GM06990 (cell line): ENCODE measurements at regions not wholly inside any gene's neighbourhood (a gene's known extent, or its start where the extent isn't known, plus 50 kb on each side); places are given as distances from the start of the nearest gene placed in this dataset.

ENCODE experiments used
- DNase-seq: peaks from one replicate; pipeline ENCODE4 v3.0.0-alpha.2; 2011; ENCODE audit not compliant: insufficient read length; ENCODE audit errors: extremely low read depth
- H3K27me3 ChIP-seq: replicated peaks from 2 replicates; pipeline ENCODE4 v1.6.0; 2011; ENCODE audit warnings: low read length; ENCODE audit not compliant: control insufficient read depth, insufficient read depth
- H3K36me3 ChIP-seq: 2 replicates; pipeline ENCODE4 v1.5.1; 2011; ENCODE audit warnings: low read length; ENCODE audit not compliant: control insufficient read depth, insufficient read depth
- H3K4me3 ChIP-seq: replicated peaks from 2 replicates; pipeline ENCODE4 v1.5.1; 2011; ENCODE audit warnings: low read depth, mild to moderate bottlenecking, control low read depth, low read length
- TF ChIP-seq, protein P1 (sequence below): IDR thresholded peaks from 2 replicates; pipeline ENCODE4 v1.5.1; 2011; ENCODE audit warnings: low read length, control low read depth, mild to moderate bottlenecking, inconsistent platforms; ENCODE audit not compliant: insufficient read depth, poor library complexity, severe bottlenecking

DNA sequence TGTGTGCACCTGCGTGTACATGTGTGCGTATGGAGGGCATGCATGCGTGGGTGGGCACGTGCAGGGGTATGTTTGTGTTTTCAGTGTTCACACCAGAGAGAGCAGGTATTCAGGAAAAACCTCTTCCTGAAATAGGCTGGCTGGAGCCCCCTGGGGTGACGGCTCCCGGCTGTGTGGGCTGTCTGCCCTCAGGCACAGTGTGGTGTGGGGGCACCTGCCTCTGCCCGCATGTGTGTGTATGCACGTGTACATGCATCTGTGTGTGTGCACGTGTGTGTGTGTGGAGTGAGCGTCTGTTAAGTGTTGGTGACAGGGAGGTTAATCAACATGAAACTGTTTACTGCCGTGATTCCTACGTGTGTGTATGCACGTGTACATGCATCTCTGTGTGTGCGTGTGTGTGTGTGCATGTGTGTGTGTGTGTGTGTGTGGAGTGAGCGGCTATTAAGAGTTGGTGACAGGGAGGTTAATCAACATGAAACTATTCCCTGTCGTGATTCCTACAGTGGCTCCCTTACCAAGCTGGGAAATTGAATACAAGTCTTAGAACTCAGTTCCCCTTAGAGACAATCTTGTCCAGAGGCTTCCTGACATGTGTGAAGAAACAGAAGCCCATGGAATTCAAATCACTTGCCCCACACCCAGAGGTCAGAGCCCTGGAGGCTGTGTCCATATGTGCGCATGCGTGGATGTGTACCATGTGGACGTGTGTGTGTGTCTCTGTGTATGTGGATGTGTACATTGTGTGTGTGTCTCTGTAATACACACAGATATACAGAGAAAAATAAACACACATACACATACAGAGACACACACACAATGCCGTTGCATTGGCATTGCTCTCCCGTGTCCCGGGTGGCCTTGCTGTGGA is 372.4 kb upstream of the IRX4 start:
- TF ChIP-seq, protein P1, sequence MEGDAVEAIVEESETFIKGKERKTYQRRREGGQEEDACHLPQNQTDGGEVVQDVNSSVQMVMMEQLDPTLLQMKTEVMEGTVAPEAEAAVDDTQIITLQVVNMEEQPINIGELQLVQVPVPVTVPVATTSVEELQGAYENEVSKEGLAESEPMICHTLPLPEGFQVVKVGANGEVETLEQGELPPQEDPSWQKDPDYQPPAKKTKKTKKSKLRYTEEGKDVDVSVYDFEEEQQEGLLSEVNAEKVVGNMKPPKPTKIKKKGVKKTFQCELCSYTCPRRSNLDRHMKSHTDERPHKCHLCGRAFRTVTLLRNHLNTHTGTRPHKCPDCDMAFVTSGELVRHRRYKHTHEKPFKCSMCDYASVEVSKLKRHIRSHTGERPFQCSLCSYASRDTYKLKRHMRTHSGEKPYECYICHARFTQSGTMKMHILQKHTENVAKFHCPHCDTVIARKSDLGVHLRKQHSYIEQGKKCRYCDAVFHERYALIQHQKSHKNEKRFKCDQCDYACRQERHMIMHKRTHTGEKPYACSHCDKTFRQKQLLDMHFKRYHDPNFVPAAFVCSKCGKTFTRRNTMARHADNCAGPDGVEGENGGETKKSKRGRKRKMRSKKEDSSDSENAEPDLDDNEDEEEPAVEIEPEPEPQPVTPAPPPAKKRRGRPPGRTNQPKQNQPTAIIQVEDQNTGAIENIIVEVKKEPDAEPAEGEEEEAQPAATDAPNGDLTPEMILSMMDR: no peak
- no peak overlapping the region for H3K4me3 ChIP-seq
- H3K27me3 ChIP-seq: no peaks in the 10 kb centered on the region
- DNase-seq: no peak
- H3K36me3 ChIP-seq: no peaks in the 10 kb centered on the region

DNA sequence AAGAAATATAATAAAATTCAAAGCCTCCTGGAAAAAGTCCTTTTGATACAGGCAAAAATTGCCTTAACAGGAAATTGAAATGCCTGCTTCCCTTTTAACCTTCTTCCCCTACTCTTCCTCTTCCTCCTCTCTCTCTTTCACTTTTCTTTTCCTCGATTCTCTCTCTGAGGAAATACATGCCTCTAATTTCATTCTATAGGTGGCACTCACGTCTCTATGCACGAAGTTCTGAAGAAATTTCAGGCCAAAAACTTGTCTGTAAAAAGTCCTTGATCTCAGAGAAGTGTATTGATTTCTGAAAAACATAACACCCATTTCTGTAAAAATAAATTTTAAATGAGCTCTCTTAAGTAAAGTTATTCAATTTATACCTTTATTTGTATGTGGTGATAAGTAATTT is 371.7 kb upstream of the IRX4 start:
- TF ChIP-seq, protein P1: no peak
- H3K4me3 ChIP-seq: no peak overlapping the region
- H3K27me3 ChIP-seq: no peaks in the 10 kb centered on the region
- DNase-seq: no peak
- no peaks in the 10 kb centered on the region for H3K36me3 ChIP-seq

DNA sequence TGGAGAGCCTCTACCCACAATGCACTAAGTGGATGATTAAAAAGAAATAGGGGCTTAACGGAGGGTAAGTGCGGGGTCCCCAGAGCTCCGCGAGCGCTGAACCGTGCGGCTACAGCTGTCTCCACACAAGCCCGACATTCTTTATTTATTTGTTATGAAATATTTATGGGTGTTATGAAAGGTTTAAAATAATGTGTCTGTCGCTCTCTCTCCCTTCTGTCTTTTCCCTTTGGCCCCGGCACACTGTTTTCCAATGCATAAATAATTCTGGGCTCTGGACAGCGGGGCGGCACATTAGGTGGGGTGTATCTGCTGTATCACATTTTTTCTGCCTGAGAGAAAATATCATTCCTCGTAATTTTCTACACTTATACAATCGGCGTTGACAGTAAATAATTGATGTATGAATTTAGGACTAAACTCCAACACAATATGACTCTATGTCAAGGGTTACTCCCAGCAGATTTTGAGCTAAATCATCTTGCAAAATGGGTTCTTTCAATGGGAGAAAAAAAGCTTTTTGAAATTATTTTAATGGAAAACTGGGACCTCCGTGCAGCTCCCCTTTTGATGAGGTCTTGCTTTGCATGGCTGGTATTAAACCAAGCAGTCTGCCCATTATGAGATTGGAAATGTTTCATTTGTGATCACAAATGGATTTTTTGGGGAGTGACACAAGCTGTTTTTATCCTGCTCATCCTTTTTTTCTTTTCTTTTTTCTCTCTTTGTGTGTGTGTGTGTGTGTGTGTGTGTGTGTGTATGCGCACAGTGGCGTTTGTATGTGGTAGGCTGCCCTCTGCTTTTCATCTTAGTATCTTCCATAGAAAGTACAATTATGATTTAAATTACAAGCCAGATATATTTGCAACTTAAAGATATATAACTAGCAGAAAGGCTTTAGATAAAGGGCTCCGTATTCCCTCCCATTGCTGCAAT is 370.6 kb upstream of the IRX4 start:
- no peak for DNase-seq
- Histone ChIP-seq H3K4me3 (no peak overlapping the region), H3K36me3 (no peaks in the 10 kb centered on the region), H3K27me3 (no peaks in the 10 kb centered on the region)
- TF ChIP-seq, protein P1: no peak

GRCh38 chr5:2251751-2252150 is 369.0 kb upstream of the IRX4 start:
- Histone ChIP-seq H3K36me3 (no peaks in the 10 kb centered on the region), H3K27me3 (no peaks in the 10 kb centered on the region), H3K4me3 (no peak overlapping the region)
- DNase-seq: no peak
- TF ChIP-seq, protein P1: no peak

- H3K36me3 ChIP-seq: no peaks in the 10 kb centered on the region
- H3K27me3 ChIP-seq: no peaks in the 10 kb centered on the region
- TF ChIP-seq, protein P1: no peak
- H3K4me3 ChIP-seq: no peak overlapping the region
- DNase-seq: no peak
Measured at GRCh38 chr5:2251298-2251697, 368.6 kb upstream of the IRX4 start.
